Neutrophil (primary cell): ENCODE measurements at regions not wholly inside any gene's neighbourhood (a gene's known extent, or its start where the extent isn't known, plus 50 kb on each side); places are given as distances from the start of the nearest gene placed in this dataset.
"Not testable (repeated sequence)": the region's sequence is repeated elsewhere in the genome, so short reads cannot be mapped to it uniquely, and the experiment has no call there.

Experiments used
- H3K27ac ChIP-seq: fragments of 200-600 bp; sonication (generic); 2 replicates; pipeline ENCODE4 v1.5.1; 2016; ENCODE audit warnings: mild to moderate bottlenecking, moderate library complexity
- H3K27me3 ChIP-seq: fragments of 200-600 bp; sonication (generic); 2 replicates; pipeline ENCODE4 v1.6.0; 2016; ENCODE audit warnings: mild to moderate bottlenecking
- H3K36me3 ChIP-seq: fragments of 200-600 bp; sonication (generic); 2 replicates; pipeline ENCODE4 v1.5.1; 2017
- H3K4me1 ChIP-seq, 2 experiments: fragments of 200-600 bp in 1 of 2; sonication (generic) in 1 of 2; 1 replicate in 1 of 2; 2 replicates in 1 of 2; pipeline versions ENCODE4 v1.5.1 to v1.6.1; 2013 to 2016; ENCODE audit warnings: low read depth in 1 of 2, low read length in 1 of 2, mild to moderate bottlenecking in 1 of 2, moderate library complexity in 1 of 2; ENCODE audit not compliant: control insufficient read depth in 1 of 2, insufficient read depth in 1 of 2
- H3K4me3 ChIP-seq, 2 experiments: fragments of 200-600 bp in 1 of 2; sonication (generic) in 1 of 2; 1 replicate in 1 of 2; 2 replicates in 1 of 2; pipeline ENCODE4 v1.5.1; 2013 to 2016; ENCODE audit warnings: low read depth in 1 of 2, low read length in 1 of 2, mild to moderate bottlenecking in 1 of 2, moderate library complexity in 1 of 2
- H3K9me3 ChIP-seq: fragments of 200-600 bp; sonication (generic); 2 replicates; pipeline ENCODE4 v1.5.1; 2016
- TF ChIP-seq, protein P1 (sequence below): fragments of 200-600 bp; sonication (generic); IDR thresholded peaks from 2 replicates; pipeline ENCODE4 v1.5.1; 2016; ENCODE audit warnings: antibody characterized with exemption

DNA sequence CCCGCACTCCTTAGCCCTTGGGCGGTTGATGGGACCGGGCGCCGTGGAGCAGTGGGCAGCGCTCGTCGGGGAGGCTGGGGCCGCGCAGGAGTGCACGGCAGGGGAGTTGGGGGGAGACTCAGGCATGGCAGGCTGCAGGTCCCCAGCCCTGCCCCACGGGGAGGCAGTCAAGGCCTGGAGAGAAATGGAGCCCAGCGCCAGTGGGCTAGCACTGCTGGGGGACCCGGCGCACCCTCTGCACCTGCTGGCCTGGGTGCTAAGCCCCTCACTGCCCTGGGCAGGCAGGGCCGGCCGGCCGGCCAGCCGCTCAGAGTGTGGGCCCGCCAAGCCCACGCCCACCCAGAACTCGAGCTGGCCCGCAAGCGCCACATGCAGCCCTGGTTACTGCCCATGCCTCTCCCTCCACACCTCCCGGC lies 147.2 kb upstream of the PITRM1 start:
- no peaks in the 10 kb centered on the region for H3K27me3 ChIP-seq
- TF ChIP-seq, protein P1, sequence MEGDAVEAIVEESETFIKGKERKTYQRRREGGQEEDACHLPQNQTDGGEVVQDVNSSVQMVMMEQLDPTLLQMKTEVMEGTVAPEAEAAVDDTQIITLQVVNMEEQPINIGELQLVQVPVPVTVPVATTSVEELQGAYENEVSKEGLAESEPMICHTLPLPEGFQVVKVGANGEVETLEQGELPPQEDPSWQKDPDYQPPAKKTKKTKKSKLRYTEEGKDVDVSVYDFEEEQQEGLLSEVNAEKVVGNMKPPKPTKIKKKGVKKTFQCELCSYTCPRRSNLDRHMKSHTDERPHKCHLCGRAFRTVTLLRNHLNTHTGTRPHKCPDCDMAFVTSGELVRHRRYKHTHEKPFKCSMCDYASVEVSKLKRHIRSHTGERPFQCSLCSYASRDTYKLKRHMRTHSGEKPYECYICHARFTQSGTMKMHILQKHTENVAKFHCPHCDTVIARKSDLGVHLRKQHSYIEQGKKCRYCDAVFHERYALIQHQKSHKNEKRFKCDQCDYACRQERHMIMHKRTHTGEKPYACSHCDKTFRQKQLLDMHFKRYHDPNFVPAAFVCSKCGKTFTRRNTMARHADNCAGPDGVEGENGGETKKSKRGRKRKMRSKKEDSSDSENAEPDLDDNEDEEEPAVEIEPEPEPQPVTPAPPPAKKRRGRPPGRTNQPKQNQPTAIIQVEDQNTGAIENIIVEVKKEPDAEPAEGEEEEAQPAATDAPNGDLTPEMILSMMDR, result no peak

DNA sequence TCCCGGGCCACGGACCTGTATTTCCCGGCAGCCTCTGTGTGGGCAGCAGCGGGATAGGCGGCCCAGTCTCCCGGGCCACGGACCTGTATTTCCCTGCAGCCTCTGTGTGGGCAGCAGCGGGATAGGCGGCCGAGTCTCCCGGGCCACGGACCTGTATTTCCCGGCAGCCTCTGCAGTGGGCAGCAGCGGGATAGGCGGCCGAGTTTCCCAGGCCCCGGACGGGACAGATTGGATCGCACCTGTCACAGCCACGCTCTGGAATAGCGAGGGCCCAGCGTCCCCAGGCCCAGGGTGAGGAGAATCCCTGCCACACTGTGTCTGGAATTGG lies 145.9 kb upstream of the PITRM1 start:
- not testable (repeated sequence) for H3K9me3 ChIP-seq, H3K4me1 ChIP-seq, H3K36me3 ChIP-seq, H3K27me3 ChIP-seq, H3K27ac ChIP-seq, H3K4me3 ChIP-seq

More for the DNA sequence above, 147.2 kb upstream of the PITRM1 start:
- H3K9me3 ChIP-seq, result no peaks in the 10 kb centered on the region
- H3K27ac ChIP-seq, result no peak overlapping the region
- no peaks in the 10 kb centered on the region for H3K36me3 ChIP-seq
- H3K4me3 ChIP-seq, result no peak overlapping the region
- H3K4me1 ChIP-seq, result no peaks in the 10 kb centered on the region

DNA sequence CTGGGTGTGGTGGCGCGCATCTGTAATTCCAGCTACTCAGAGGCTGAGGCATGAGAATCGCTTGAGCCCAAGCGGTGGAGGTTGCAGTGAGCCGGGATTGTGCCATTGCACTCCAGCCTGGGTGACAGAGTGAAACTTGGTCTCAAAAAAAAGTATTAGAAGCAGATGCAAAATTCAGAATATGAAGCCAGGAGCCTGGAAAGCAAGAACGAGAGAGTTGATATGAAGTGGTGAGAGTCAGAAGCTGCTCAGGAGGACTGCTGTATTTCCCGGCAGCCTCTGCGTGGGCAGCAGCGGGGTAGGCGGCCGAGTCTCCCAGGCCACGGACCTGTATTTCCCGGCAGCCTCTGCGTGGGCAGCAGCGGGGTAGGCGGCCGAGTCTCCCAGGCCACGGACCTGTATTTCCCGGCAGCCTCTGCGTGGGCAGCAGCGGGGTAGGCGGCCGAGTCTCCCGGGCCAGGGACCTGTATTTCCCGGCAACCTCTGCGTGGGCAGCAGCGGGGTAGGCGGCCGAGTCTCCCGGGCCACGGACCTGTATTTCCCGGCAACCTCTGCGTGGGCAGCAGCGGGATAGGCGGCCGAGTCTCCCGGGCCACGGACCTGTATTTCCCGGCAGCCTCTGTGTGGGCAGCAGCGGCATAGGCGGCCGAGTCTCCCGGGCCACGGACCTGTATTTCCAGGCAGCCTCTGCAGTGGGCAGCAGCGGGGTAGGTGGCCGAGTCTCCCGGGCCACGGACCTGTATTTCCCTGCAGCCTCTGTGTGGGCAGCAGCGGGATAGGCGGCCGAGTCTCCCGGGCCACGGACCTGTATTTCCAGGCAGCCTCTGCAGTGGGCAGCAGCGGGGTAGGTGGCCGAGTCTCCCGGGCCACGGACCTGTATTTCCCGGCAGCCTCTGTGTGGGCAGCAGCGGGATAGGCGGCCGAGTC lies 145.2 kb upstream of the PITRM1 start:
- H3K36me3 ChIP-seq, H3K27ac ChIP-seq, H3K9me3 ChIP-seq: not testable (repeated sequence)

DNA sequence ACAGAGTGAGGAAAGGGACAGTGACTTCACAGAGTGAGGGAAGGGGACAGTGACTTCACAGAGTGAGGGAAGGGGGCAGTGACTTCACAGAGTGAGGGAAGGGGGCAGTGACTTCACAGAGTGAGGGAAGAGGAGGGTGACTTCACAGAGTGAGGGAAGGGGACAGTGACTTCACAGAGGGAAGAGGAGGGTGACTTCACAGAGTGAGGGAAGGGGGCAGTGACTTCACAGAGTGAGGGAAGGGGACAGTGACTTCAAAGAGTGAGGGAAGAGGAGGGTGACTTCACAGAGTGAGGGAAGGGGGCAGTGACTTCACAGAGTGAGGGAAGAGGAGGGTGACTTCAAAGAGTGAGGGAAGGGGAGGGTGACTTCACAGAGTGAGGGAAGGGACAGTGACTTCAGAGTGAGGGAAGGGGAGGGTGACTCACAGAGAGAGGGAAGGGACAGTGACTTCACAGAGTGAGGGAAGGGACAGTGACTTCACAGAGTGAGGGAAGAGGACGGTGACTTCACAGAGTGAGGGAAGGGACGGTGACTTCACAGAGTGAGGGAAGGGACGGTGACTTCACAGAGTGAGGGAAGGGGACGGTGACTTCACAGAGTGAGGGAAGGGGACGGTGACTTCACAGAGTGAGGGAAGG lies 142.0 kb upstream of the PITRM1 start:
- not testable (repeated sequence) for H3K4me1 ChIP-seq, H3K27ac ChIP-seq

More for the DNA sequence above, 145.2 kb upstream of the PITRM1 start:
- H3K4me3 ChIP-seq, H3K4me1 ChIP-seq, H3K27me3 ChIP-seq: not testable (repeated sequence)

DNA sequence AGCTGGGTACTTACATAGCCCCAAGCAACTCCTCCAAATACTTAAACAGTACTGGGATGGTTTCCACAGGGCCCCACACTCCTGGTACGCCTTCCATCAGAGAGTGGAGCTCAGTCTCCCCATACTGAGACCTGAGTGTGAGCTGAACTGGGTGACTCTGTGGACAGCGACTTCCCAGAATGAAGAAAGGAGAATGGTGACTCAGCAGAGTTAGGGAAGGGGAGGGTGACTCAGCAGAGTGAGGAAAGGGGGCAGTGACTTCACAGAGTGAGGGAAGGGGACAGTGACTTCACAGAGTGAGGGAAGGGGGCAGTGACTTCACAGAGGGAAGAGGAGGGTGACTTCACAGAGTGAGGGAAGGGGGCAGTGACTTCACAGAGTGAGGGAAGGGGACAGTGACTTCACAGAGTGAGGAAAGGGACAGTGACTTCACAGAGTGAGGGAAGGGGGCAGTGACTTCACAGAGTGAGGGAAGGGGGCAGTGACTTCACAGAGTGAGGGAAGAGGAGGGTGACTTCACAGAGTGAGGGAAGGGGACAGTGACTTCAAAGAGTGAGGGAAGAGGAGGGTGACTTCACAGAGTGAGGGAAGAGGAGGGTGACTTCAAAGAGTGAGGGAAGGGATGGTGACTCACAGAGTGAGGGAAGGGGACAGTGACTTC lies 141.3 kb upstream of the PITRM1 start:
- H3K4me1 ChIP-seq, H3K4me3 ChIP-seq, H3K36me3 ChIP-seq, H3K27ac ChIP-seq, H3K9me3 ChIP-seq: not testable (repeated sequence)
- peaks cover 18% of the 10 kb centered on the region for H3K27me3 ChIP-seq

More for the DNA sequence above, 142.0 kb upstream of the PITRM1 start:
- not testable (repeated sequence) for H3K9me3 ChIP-seq, H3K36me3 ChIP-seq, H3K4me3 ChIP-seq
- H3K27me3 ChIP-seq, result peaks cover 18% of the 10 kb centered on the region

DNA sequence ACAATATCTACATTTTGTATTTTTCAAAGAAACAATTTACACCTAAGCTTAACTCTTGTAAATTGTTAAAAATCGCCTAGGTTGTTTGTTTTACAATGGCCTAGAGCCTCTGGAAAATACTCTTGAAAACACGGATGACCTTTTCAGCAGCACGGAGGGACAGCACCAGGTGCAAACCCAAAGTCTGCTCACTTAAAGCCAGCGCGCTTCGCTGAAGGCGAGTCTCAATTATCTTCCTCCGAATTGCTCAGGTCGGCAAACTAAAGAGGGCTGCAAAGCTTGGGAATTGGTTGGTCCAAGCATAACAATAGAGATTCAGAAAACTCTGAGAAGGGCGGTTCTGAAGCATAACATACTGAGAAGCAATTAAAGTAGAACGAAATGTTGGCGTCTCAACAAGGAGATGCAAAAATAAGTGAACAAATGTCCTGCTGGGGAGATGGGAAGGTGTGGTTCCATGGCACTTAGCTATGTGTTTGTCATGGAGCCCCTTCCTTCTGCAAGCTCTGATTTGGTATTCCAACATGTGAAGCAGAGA lies 139.9 kb upstream of the PITRM1 start:
- Histone ChIP-seq H3K27me3 (peaks cover 18% of the 10 kb centered on the region), H3K9me3 (no peaks in the 10 kb centered on the region), H3K36me3 (no peaks in the 10 kb centered on the region), H3K4me3 (no peak overlapping the region), H3K27ac (no peak overlapping the region), H3K4me1 (no peaks in the 10 kb centered on the region)
- TF ChIP-seq, protein P1, result no peak

DNA sequence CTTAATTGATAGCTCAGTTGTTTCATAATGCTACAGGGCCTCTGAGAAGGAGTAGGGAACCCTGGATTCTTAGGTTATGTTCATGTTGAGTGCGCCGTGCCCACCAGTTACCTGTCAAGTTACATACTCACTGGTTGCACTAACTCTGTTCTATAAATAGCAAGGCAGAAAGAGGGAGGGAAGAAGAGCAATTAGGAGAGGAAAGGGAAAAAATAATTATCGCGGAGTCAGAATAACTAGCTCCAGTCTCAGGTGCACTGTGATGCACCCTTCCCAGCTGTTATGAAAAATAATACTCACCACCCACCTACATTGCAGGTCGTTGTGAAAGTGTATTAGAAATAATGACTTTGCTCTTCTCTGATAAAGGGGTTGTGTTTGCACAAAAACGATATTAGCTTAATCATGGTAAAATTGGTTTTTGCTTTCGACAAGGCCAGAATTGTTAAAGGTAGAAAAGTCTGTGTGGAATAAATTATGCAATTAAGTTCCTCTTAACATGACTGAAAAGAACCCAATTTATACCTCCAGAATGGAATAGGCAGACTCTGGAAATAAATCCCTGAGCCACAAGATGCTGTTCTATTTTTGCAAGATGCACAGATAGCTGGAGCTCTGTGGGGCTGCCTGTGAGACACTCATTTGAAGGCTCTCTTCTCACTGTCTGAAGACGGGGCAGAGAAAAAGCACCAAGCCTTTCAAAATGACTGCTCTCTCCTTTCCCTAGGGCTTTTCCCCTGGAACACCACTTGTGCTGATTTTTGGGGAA lies 137.6 kb upstream of the PITRM1 start:
- H3K36me3 ChIP-seq, result no peaks in the 10 kb centered on the region
- no peaks in the 10 kb centered on the region for H3K9me3 ChIP-seq
- no peak overlapping the region for H3K4me3 ChIP-seq
- no peak overlapping the region for H3K27ac ChIP-seq
- peaks cover 22% of the 10 kb centered on the region for H3K27me3 ChIP-seq
- no peaks in the 10 kb centered on the region for H3K4me1 ChIP-seq
- TF ChIP-seq, protein P1, result no peak
